ENCODE measurements at regions not wholly inside any gene's neighbourhood (a gene's known extent, or its start where the extent isn't known, plus 50 kb on each side); places are given as distances from the start of the nearest gene placed in this dataset.

GRCh38 chr5:173474881-173475287 lies 141.6 kb downstream of the BOD1 start:
- TF ChIP-seq POLR2A (IDR thresholded peaks at IDR 0.05), result no peak
- TF ChIP-seq, protein P1, sequence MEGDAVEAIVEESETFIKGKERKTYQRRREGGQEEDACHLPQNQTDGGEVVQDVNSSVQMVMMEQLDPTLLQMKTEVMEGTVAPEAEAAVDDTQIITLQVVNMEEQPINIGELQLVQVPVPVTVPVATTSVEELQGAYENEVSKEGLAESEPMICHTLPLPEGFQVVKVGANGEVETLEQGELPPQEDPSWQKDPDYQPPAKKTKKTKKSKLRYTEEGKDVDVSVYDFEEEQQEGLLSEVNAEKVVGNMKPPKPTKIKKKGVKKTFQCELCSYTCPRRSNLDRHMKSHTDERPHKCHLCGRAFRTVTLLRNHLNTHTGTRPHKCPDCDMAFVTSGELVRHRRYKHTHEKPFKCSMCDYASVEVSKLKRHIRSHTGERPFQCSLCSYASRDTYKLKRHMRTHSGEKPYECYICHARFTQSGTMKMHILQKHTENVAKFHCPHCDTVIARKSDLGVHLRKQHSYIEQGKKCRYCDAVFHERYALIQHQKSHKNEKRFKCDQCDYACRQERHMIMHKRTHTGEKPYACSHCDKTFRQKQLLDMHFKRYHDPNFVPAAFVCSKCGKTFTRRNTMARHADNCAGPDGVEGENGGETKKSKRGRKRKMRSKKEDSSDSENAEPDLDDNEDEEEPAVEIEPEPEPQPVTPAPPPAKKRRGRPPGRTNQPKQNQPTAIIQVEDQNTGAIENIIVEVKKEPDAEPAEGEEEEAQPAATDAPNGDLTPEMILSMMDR (IDR thresholded peaks at IDR 0.05), result no peak

Data from lower leg skin (tissue), 3 donors.